ENCODE measurements at regions not wholly inside any gene's neighbourhood (a gene's known extent, or its start where the extent isn't known, plus 50 kb on each side); places are given as distances from the start of the nearest gene placed in this dataset.

DNA sequence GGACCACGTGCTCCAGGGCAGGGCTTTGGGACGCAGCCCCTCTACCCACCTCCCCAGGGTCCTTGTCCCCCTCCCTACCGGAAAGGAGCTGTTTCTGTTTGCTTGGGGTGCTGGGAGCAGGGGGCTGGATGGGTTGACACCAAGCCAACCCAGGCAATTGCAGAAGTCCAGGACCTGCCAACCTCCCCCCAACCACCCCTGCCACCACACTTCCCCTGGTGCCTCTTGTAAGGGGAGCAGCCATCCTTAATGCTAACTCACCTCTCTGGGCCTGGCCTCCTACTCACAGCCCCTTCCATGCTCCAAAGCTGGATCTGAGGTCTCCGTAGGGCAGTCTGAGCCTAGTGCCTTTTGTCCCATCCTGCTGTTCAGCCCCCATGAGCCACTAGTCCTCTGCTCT, 631.9 kb downstream of the BCOR start:
- H3K27me3 Mint-ChIP-seq (ENCODE audit: low read depth, poor library complexity) = peaks cover 47% of the 10 kb centered on the region
- peaks cover 28% of the 10 kb centered on the region for H3K9me3 Mint-ChIP-seq
- peaks cover 4% of the 10 kb centered on the region for H3K4me1 Mint-ChIP-seq
- TF ChIP-seq, protein P1, sequence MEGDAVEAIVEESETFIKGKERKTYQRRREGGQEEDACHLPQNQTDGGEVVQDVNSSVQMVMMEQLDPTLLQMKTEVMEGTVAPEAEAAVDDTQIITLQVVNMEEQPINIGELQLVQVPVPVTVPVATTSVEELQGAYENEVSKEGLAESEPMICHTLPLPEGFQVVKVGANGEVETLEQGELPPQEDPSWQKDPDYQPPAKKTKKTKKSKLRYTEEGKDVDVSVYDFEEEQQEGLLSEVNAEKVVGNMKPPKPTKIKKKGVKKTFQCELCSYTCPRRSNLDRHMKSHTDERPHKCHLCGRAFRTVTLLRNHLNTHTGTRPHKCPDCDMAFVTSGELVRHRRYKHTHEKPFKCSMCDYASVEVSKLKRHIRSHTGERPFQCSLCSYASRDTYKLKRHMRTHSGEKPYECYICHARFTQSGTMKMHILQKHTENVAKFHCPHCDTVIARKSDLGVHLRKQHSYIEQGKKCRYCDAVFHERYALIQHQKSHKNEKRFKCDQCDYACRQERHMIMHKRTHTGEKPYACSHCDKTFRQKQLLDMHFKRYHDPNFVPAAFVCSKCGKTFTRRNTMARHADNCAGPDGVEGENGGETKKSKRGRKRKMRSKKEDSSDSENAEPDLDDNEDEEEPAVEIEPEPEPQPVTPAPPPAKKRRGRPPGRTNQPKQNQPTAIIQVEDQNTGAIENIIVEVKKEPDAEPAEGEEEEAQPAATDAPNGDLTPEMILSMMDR (IDR thresholded peaks at IDR 0.05) = no peak
- H3K27ac Mint-ChIP-seq = no peak overlapping the region
- DNase-seq = no peak
- H3K36me3 Mint-ChIP-seq (ENCODE audit: low read depth) = no peaks in the 10 kb centered on the region
- no peak overlapping the region for H3K4me3 Mint-ChIP-seq

DNA sequence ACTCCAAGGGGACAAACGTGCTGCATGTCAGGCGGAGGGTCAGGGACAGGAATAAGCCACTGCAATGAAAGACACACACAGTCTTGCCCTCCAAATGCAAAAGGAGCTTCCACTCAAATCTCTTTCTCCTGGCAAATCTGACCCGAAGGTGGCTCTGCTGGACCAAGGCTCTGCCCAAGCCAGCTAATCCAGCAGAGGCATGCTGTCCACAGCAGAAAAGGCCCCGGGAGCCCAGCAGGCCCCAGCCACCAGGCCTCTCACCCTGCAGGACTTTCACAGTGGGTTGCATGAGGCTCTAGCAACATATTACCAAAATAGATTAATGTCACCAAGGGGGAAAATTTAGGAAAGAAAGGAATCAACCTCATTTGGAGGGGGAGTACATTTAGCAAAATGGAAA, 628.6 kb downstream of the BCOR start:
- Mint-ChIP-seq H3K27me3 (ENCODE audit: low read depth, poor library complexity) (peaks cover 32% of the 10 kb centered on the region), H3K9me3 (peaks cover 23% of the 10 kb centered on the region), H3K4me3 (no peak overlapping the region), H3K27ac (no peak overlapping the region), H3K4me1 (peaks cover 10% of the 10 kb centered on the region), H3K36me3 (ENCODE audit: low read depth) (no peaks in the 10 kb centered on the region)
- no peak for DNase-seq
- TF ChIP-seq, protein P1 (IDR thresholded peaks at IDR 0.05) = no peak

DNA sequence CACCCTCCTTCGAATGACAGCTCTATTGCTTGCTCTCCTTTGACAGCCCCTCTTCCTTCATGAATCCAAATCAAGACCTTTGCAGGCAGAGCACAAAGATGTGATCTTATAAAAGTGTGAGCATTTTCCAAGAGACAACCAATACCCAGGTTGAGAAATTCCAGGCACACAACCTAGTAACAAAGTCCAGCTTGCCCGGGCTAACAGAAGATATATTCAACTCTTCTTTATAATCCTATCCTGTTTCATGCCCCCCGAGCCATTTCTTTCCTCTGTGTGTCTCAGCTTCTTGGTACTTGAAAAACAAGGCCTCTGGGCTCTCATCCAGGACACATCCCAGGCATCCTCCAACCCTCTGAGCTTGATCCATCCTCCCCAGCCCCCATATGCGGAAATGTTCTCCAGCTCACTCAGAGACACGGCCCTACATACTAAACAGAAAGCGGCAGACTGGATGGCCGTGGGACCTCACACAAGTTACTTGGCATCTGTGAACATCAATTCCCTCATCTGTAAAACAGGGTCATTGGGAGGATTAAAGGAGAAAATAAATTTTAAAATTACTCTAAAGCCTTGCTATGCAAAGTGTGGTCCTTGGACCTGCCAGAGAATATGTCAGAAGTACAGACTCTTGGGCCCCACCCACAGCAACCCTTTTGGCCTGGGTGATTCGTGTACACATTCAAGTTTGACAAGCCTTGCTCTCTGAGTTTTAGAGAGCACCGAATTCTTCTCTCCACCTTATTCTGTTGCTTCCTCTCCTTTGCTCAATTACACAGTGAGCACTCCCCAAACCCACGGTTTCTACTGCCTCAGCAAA, 627.0 kb downstream of the BCOR start:
- no peak for DNase-seq
- Mint-ChIP-seq H3K9me3 (peaks cover 18% of the 10 kb centered on the region), H3K4me3 (no peak overlapping the region), H3K27me3 (ENCODE audit: low read depth, poor library complexity) (peaks cover 24% of the 10 kb centered on the region), H3K4me1 (peaks cover 23% of the 10 kb centered on the region), H3K27ac (no peak overlapping the region), H3K36me3 (ENCODE audit: low read depth) (no peaks in the 10 kb centered on the region)
- TF ChIP-seq, protein P1 (IDR thresholded peaks at IDR 0.05) = no peak

DNA sequence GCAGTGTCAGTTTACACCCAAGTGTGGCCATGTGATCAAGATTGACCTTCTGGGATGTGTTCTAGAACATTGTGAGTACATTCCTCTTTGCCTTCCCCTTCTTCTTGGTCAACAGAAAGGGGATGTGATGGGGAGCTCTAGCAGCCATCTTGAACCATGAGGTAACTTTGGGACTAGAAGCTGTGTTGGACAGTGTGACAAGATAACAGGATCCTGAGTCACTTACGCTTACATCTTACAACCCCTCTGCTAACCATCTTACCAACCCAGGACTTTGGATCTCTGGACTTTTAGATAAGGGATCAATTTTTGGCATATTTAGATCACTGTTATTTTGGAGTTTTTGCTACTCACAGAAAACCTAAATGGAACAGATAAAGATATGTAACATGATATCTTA, 625.6 kb downstream of the BCOR start:
- H3K4me3 Mint-ChIP-seq = no peak overlapping the region
- H3K27me3 Mint-ChIP-seq (ENCODE audit: low read depth, poor library complexity) = peaks cover 17% of the 10 kb centered on the region
- peaks cover 37% of the 10 kb centered on the region for H3K4me1 Mint-ChIP-seq
- H3K27ac Mint-ChIP-seq = no peak overlapping the region
- no peaks in the 10 kb centered on the region for H3K36me3 Mint-ChIP-seq (ENCODE audit: low read depth)
- no peak for DNase-seq
- TF ChIP-seq, protein P1 (IDR thresholded peaks at IDR 0.05) = no peak
- peaks cover 12% of the 10 kb centered on the region for H3K9me3 Mint-ChIP-seq

DNA sequence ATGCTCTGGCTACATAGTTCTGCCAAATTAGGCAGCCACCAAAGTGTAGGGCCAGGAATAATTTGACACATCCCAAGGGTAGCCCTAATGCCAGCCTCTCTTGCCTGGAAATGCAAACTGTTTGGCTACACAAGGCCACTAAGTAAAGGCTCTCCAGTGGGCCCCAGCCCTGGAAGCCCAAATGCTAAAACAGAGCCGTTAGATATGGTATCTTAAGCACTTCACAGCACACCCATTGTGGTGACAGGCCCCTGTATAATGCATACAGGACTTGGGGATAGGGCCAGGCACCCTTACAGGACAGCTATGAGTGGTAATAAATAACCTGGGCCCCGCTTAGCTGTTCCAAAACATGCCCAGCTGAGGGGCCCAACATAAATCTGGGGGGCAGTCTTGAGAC, 623.9 kb downstream of the BCOR start:
- no peaks in the 10 kb centered on the region for H3K36me3 Mint-ChIP-seq (ENCODE audit: low read depth)
- no peak for DNase-seq
- H3K27ac Mint-ChIP-seq = no peak overlapping the region
- TF ChIP-seq, protein P1 (IDR thresholded peaks at IDR 0.05) = no peak
- H3K27me3 Mint-ChIP-seq (ENCODE audit: low read depth, poor library complexity) = peaks cover 24% of the 10 kb centered on the region
- peaks cover 12% of the 10 kb centered on the region for H3K9me3 Mint-ChIP-seq
- no peak overlapping the region for H3K4me3 Mint-ChIP-seq
- peaks cover 53% of the 10 kb centered on the region for H3K4me1 Mint-ChIP-seq

DNA sequence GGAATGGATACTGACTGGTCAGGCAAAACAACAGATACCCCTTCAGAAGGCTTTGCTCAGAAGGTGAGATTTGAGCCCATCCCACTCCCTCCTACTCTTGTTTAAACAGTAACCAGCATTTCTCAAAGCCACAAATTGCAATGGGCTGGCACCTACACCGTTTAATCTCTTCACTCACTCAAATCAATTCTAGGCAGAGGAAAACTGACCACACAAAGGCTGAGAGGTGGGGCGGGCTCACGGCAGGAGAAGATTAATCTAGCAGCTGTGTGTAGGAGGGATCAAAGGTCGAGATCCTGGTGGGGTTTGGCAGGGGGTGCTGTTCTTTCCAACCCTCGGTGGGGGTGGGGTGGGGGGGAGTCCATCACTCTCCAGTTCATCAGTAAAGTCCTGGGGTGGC, 622.4 kb downstream of the BCOR start:
- Mint-ChIP-seq H3K27ac (peak overlapping the region; percentile 37), H3K36me3 (ENCODE audit: low read depth) (no peaks in the 10 kb centered on the region), H3K9me3 (peaks cover 14% of the 10 kb centered on the region), H3K4me3 (no peak overlapping the region), H3K4me1 (peaks cover 59% of the 10 kb centered on the region), H3K27me3 (ENCODE audit: low read depth, poor library complexity) (peaks cover 25% of the 10 kb centered on the region)
- DNase-seq = peak; percentile 9
- TF ChIP-seq, protein P1 (IDR thresholded peaks at IDR 0.05) = no peak

Measured in nephron progenitor cell (in vitro differentiated cells).